ENCODE measurements at regions not wholly inside any gene's neighbourhood (a gene's known extent, or its start where the extent isn't known, plus 50 kb on each side); places are given as distances from the start of the nearest gene placed in this dataset.

DNA sequence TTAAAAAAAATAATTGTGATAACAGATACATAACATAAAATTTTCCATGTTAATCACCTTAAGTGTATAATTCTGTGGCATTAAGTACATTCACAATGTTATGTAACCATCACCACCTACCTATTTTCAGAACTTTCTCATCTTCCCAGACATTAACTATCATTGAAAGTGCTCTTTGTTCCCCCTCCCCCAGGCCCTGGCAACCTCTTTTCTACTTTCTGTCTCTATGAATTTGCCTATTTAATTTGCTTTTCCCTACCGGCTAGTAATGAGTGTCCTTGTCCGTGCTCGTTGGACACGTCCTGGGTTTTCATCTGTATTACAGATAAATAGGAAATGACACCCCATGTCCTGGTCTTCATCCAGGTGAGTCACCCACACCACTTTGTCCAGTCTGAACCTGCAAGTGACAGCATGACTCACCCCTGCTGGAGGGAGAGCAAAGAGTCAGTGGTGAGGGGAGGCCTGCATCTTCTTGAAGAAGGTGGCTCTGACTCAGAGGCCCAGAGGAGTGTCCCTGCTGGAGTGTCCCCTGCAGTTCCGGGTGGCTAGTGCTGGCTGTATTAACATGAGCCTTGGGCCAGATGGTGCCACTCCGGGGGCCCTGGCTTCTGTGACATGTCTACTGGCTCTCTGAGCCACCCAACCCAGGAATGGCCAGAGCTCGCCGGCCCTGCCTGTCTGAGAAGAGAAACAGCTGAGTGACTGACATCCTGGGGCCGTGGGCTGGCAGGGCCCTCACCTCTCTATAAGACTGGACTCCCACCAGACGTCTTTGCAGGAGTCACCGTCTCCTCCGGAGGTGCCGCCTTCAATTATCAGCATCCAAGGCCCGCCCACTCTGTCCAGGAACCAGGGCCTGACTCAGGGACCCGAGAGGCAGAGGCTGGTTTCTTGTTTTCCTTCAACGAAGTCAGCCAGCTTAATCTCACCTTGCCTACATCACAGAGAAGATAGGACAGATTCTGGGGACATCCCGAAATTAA lies 503.2 kb upstream of the MKI67 start:
- Histone ChIP-seq H3K36me3 (ENCODE audit: control insufficient read depth, insufficient read depth, low read length) (no peaks in the 10 kb centered on the region), H3K9ac (ENCODE audit: low read length) (no peak overlapping the region), H3K27me3 (ENCODE audit: control insufficient read depth, insufficient read depth, low read length) (no peaks in the 10 kb centered on the region), H3K4me1 (ENCODE audit: control insufficient read depth, insufficient read depth, low read length) (no peaks in the 10 kb centered on the region), H3K27ac (ENCODE audit: low read depth, low read length) (no peak overlapping the region), H3K4me3 (ENCODE audit: low read length) (no peak overlapping the region)

DNA sequence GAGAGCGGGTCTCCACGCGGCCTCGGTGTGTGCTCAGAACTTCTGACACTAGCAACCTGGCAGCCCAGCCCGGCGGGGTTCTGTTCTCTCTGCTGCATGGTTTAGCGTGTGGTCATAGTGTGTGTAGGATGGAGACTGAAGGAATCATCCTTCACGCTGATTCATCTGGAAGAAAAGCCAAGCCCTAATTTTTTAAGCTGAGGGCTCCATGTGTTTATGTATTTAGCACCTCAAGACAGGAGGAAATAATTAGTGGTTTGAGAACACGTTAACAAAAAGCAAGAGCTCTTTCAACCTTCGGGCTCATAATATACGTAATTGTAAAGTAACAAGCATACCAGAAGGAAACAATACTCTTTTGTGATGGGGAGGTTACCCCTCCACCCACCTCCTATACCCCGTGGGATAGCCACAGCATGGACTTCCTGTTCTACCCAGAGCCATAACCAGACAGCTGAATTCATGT lies 504.6 kb upstream of the MKI67 start:
- H3K4me1 ChIP-seq (ENCODE audit: control insufficient read depth, insufficient read depth, low read length), result no peaks in the 10 kb centered on the region
- no peak overlapping the region for H3K27ac ChIP-seq (ENCODE audit: low read depth, low read length)
- H3K9ac ChIP-seq (ENCODE audit: low read length), result no peak overlapping the region
- H3K36me3 ChIP-seq (ENCODE audit: control insufficient read depth, insufficient read depth, low read length), result no peaks in the 10 kb centered on the region
- H3K27me3 ChIP-seq (ENCODE audit: control insufficient read depth, insufficient read depth, low read length), result no peaks in the 10 kb centered on the region
- no peak overlapping the region for H3K4me3 ChIP-seq (ENCODE audit: low read length)

DNA sequence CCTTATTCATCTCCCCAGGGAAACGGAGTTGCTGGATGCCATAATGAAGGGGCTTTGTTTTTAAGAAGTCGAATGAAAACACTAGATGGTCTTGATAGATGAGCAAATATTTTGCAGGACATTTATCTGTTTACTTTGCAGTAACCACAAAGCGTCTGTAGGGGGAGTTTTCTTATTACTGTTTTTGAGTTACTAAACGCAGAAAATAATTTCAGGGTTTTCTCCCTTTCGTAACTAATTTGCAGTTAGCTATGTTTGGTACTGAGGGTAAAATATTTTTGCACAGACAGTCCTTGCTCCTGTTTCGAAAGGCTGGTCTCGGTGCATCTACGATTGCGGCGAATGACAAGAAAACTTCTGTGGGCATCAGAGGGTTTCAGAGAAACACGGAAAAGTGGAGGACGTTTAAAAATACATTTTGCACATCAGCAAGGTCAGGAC lies 505.6 kb upstream of the MKI67 start:
- Histone ChIP-seq H3K27ac (ENCODE audit: low read depth, low read length) (no peak overlapping the region), H3K27me3 (ENCODE audit: control insufficient read depth, insufficient read depth, low read length) (no peaks in the 10 kb centered on the region)

DNA sequence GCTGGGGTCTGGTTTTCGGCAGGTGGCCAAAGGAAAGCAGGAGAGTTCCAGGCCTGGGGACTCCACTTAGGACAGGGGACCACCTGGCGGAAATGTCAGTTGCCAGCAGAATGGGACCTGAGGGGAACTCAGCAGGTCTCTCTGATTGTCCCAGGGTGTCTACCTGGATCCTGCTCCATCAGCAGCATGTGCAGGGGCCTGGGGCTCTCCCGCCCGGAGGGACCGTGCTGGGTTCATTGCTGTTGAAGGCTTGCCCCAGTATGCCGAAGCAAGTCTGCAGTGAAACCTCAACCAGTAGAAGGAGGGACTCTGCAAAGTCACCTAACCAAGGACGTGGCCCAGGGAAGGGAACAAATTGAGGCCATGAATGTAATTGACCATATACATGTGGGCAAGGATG lies 506.5 kb upstream of the MKI67 start:
- Histone ChIP-seq H3K27ac (ENCODE audit: low read depth, low read length) (no peak overlapping the region), H3K9ac (ENCODE audit: low read length) (no peak overlapping the region), H3K4me3 (ENCODE audit: low read length) (no peak overlapping the region), H3K36me3 (ENCODE audit: control insufficient read depth, insufficient read depth, low read length) (no peaks in the 10 kb centered on the region), H3K4me1 (ENCODE audit: control insufficient read depth, insufficient read depth, low read length) (no peaks in the 10 kb centered on the region), H3K27me3 (ENCODE audit: control insufficient read depth, insufficient read depth, low read length) (no peaks in the 10 kb centered on the region)

More for the DNA sequence above, 505.6 kb upstream of the MKI67 start:
- Histone ChIP-seq H3K36me3 (ENCODE audit: control insufficient read depth, insufficient read depth, low read length) (no peaks in the 10 kb centered on the region), H3K9ac (ENCODE audit: low read length) (no peak overlapping the region), H3K4me1 (ENCODE audit: control insufficient read depth, insufficient read depth, low read length) (no peaks in the 10 kb centered on the region), H3K4me3 (ENCODE audit: low read length) (no peak overlapping the region)

DNA sequence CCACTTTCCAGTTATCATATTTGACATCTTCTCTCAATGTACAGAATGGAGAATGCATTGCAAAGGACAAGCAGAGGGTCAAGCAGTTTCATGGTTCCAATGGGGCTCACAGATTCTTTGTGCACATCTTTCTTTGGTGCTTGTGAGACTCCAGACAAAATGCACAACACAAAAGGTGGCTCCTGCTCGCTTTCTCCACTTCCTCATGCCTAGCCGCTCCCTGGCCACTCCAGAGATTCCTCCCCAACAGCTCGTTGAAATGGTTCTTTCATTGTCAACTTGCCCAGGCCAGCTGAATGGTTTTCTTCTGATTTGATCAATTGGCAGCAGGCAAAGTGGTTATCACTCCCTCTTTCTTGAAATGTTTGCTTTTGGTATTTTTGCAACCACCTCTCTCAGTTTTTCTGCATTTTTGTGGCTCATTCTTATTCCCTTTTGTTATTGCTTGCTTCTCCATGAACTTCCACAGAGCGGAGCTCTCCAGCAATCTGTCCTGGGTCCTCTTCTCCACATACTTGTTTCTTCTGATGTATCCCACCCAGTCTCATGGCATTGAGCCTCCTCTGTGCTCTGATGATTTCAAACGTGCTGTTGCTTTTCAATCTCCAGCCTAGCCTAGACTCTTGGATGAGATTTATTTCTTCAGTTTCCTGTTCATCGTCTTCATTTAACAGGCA lies 507.8 kb upstream of the MKI67 start:
- Histone ChIP-seq H3K27me3 (ENCODE audit: control insufficient read depth, insufficient read depth, low read length) (no peaks in the 10 kb centered on the region), H3K9ac (ENCODE audit: low read length) (no peak overlapping the region), H3K27ac (ENCODE audit: low read depth, low read length) (no peak overlapping the region), H3K36me3 (ENCODE audit: control insufficient read depth, insufficient read depth, low read length) (no peaks in the 10 kb centered on the region), H3K4me1 (ENCODE audit: control insufficient read depth, insufficient read depth, low read length) (no peaks in the 10 kb centered on the region), H3K4me3 (ENCODE audit: low read length) (no peak overlapping the region)

DNA sequence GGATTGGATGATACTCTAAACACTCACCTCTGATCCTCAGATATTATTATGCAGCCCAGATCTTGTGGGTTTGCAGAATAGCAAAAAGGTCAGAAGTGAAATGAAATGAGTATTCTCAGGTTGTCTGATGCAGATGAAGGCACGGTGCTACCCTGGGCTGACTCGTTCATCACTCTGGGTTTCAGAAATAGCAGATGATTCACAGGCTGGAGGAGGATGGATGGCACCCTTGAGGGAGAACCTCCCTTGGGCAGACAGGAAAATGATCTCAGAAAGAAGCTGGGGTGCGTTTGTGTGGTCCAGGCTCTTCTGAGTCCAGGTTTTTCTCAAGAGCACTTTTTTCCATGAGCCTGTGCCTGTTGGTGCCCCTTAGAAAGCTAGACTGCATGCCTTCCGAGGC lies 515.8 kb upstream of the MKI67 start:
- H3K27me3 ChIP-seq (ENCODE audit: control insufficient read depth, insufficient read depth, low read length), result no peaks in the 10 kb centered on the region
- H3K36me3 ChIP-seq (ENCODE audit: control insufficient read depth, insufficient read depth, low read length), result no peaks in the 10 kb centered on the region
- no peak overlapping the region for H3K4me3 ChIP-seq (ENCODE audit: low read length)
- no peak overlapping the region for H3K9ac ChIP-seq (ENCODE audit: low read length)
- H3K27ac ChIP-seq (ENCODE audit: low read depth, low read length), result no peak overlapping the region
- H3K4me1 ChIP-seq (ENCODE audit: control insufficient read depth, insufficient read depth, low read length), result no peaks in the 10 kb centered on the region

DNA sequence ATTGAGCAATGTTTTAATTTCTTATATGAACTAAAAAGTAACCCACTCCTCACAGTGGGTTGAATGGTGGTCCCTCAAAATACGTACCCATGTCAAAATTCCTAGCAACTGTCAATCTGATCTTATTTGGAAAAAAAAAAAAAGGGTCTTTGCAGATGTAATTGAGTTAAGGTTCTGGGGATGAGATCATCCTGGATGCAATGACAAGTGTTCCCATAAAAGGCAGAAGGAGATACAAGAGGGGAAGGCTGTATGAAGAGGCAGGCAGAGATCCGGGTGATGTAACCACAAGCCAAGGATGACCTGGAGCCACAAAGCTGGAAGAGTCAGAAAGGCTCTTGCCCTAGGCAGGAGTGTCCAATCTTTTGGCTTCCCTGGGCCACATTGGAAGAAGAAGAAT lies 516.3 kb upstream of the MKI67 start:
- Histone ChIP-seq H3K4me1 (ENCODE audit: control insufficient read depth, insufficient read depth, low read length) (no peaks in the 10 kb centered on the region), H3K4me3 (ENCODE audit: low read length) (no peak overlapping the region), H3K27ac (ENCODE audit: low read depth, low read length) (no peak overlapping the region), H3K27me3 (ENCODE audit: control insufficient read depth, insufficient read depth, low read length) (no peaks in the 10 kb centered on the region), H3K9ac (ENCODE audit: low read length) (no peak overlapping the region), H3K36me3 (ENCODE audit: control insufficient read depth, insufficient read depth, low read length) (no peaks in the 10 kb centered on the region)

DNA sequence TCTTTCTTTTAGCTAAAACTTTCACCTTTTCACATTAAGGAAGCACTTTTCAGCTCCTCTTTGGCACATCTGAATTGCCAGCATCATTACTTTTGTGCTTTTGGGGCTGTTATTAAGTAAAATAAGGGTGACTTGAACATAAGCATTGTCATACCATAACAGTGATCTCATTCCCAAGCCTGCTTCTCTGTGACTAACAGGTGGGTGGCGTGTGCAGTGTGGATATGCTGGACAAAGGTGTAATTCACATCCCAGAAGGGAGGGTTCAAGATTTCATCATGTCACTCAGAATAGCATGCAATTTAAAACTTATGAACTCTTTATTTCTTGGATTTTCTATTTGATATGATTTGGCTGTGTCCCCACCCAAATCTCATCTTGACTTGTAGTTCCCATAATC lies 517.4 kb upstream of the MKI67 start:
- no peaks in the 10 kb centered on the region for H3K27me3 ChIP-seq (ENCODE audit: control insufficient read depth, insufficient read depth, low read length)
- no peak overlapping the region for H3K9ac ChIP-seq (ENCODE audit: low read length)
- H3K36me3 ChIP-seq (ENCODE audit: control insufficient read depth, insufficient read depth, low read length), result no peaks in the 10 kb centered on the region
- no peaks in the 10 kb centered on the region for H3K4me1 ChIP-seq (ENCODE audit: control insufficient read depth, insufficient read depth, low read length)
- H3K4me3 ChIP-seq (ENCODE audit: low read length), result no peak overlapping the region
- H3K27ac ChIP-seq (ENCODE audit: low read depth, low read length), result no peak overlapping the region

DNA sequence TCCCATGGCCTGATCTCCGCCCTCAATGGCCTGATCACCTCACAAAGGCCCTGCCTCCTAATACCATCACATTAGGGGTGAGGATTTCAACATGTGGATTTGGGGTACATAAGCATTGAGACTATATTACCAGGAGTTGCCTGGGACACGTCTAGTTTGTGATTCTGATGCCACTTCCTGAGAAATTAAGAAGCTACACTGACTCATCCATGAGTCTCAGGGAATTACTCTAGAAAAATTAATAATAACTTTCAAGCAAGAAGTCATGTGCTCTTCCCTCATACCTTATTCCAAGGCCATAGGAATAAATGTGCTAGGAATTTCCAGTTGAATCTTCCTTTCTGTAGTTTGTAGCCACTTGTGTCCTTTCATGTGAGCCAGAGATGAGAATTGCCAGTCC lies 519.3 kb upstream of the MKI67 start:
- Histone ChIP-seq H3K9ac (ENCODE audit: low read length) (no peak overlapping the region), H3K36me3 (ENCODE audit: control insufficient read depth, insufficient read depth, low read length) (no peaks in the 10 kb centered on the region), H3K4me1 (ENCODE audit: control insufficient read depth, insufficient read depth, low read length) (no peaks in the 10 kb centered on the region), H3K27ac (ENCODE audit: low read depth, low read length) (no peak overlapping the region), H3K27me3 (ENCODE audit: control insufficient read depth, insufficient read depth, low read length) (no peaks in the 10 kb centered on the region), H3K4me3 (ENCODE audit: low read length) (no peak overlapping the region)

DNA sequence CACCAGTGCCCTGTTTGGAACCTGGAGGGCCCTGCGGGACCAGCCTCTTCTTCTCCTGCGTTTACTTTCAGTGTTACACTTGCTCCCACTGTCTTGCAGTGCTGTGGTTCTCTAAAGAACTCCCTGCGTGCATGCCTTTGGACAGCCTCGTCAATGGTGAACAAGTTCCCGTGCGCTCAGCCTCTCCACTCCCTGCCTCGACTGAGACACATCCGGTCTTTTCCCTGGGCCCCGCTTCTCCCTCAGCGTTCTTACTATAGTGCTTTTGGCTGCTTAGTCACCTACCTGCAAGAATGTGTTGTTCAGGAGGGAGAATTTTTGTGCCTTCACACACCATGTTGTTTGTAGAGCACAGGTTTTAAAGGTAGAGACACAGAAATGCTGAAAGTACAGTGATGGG lies 520.7 kb upstream of the MKI67 start:
- no peak overlapping the region for H3K4me3 ChIP-seq (ENCODE audit: low read length)
- H3K9ac ChIP-seq (ENCODE audit: low read length), result no peak overlapping the region
- H3K4me1 ChIP-seq (ENCODE audit: control insufficient read depth, insufficient read depth, low read length), result no peaks in the 10 kb centered on the region
- no peak overlapping the region for H3K27ac ChIP-seq (ENCODE audit: low read depth, low read length)
- no peaks in the 10 kb centered on the region for H3K36me3 ChIP-seq (ENCODE audit: control insufficient read depth, insufficient read depth, low read length)
- no peaks in the 10 kb centered on the region for H3K27me3 ChIP-seq (ENCODE audit: control insufficient read depth, insufficient read depth, low read length)

DNA sequence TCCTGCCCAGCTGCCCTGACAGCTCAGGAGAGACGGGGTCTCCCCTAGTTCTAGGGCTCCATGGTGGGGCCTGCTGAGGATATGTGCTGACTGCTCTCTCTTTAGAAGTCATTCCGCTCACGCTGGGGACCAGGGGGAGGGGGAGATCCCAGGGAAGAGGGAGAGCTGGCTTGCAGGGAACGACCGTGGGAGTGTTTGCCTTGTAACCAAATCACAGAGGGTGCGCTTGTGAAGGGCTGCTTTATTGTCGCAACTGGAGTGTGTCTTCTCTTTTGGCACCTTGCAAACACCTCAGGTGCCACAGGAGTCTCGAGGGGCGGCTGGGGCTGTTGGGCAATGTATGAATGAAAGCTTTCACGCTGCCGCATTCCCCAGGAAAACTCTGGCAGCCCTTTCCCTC lies 531.3 kb upstream of the MKI67 start:
- no peaks in the 10 kb centered on the region for H3K36me3 ChIP-seq (ENCODE audit: control insufficient read depth, insufficient read depth, low read length)
- H3K9ac ChIP-seq (ENCODE audit: low read length), result no peak overlapping the region
- H3K4me1 ChIP-seq (ENCODE audit: control insufficient read depth, insufficient read depth, low read length), result no peaks in the 10 kb centered on the region
- no peaks in the 10 kb centered on the region for H3K27me3 ChIP-seq (ENCODE audit: control insufficient read depth, insufficient read depth, low read length)
- no peak overlapping the region for H3K4me3 ChIP-seq (ENCODE audit: low read length)
- no peak overlapping the region for H3K27ac ChIP-seq (ENCODE audit: low read depth, low read length)

DNA sequence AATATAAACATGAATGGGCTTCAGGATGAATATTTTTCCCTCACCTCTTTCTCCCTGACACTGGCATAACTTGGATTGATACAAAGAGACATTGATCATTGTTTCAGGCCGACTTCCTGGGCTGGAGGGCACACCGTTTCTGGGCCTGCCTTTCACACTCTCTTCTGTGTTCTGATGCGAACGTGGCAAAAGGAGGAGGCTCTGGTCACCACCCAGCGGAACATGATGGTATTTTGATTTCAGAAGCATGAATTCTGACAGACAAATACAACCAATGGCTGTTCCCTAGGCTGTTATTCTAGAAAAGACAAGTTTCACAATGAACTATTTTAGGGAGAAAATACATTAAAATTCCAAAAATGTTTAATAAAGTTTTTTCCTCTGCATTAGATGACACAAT lies 534.5 kb upstream of the MKI67 start:
- Histone ChIP-seq H3K4me3 (ENCODE audit: low read length) (no peak overlapping the region), H3K27me3 (ENCODE audit: control insufficient read depth, insufficient read depth, low read length) (no peaks in the 10 kb centered on the region), H3K9ac (ENCODE audit: low read length) (no peak overlapping the region), H3K27ac (ENCODE audit: low read depth, low read length) (no peak overlapping the region), H3K36me3 (ENCODE audit: control insufficient read depth, insufficient read depth, low read length) (no peaks in the 10 kb centered on the region), H3K4me1 (ENCODE audit: control insufficient read depth, insufficient read depth, low read length) (no peaks in the 10 kb centered on the region)
